K562 (cell line): ENCODE measurements at regions not wholly inside any gene's neighbourhood (a gene's known extent, or its start where the extent isn't known, plus 50 kb on each side); places are given as distances from the start of the nearest gene placed in this dataset.

Experiments used
- ATAC-seq: fragments of 200-7000 bp; cut with Tn5 transposase; 3 replicates; pipeline ENCODE4 v1.9.1; 2020; ENCODE audit warnings: moderate library complexity
- BruUV-seq: library from RNA; stranded (reverse); fragments of 400-500 nt; replicated peaks from 2 replicates; lab custom pipeline; 2021; lab: Mats Ljungman, UMichigan
- CTCF ChIA-PET: fragments of 300-600 bp; formaldehyde crosslinking; extraction: SDS; loops from one replicate; lab custom pipeline; 2021; ENCODE audit warnings: low intra/inter-chr PET ratio; lab: Yijun Ruan, JAX
- POLR2A ChIA-PET: fragments of 300-600, 350-650 bp; sonication (Branson Sonifier 250); formaldehyde crosslinking; extraction: SDS; loops from one replicate; lab custom pipeline; 2021; ENCODE audit warnings: antibody characterized with exemption, inconsistent platforms; lab: Yijun Ruan, JAX
- DNase-seq, 4 experiments: peaks; one replicate each; pipeline versions ENCODE4 v3.0.0 to v3.0.0-alpha.2; 2011 to 2018; ENCODE audit warnings: low spot score in 3 of 4, mixed read lengths in 3 of 4; ENCODE audit errors: extremely low read depth in 1 of 4
- FAIRE-seq: peaks from 2 replicates; lab custom pipeline; 2011; peaks lifted over from hg19 to GRCh38; lab: Jason Lieb, UNC
- H2AFZ ChIP-seq: 2 replicates; pipeline ENCODE4 v1.6.0; 2011; ENCODE audit warnings: low read depth, low read length, control low read depth, inconsistent platforms
- H3K27ac ChIP-seq: fragments of 200-600 bp; 3 replicates; pipeline ENCODE4 v1.8.0; 2011; ENCODE audit warnings: low read depth, mild to moderate bottlenecking, control low read depth, inconsistent platforms, low read length, moderate library complexity, mixed read lengths; ENCODE audit errors: extremely low read depth
- H3K27me3 ChIP-seq, 2 experiments: fragments of 300-600 bp in 1 of 2; 2 replicates in 1 of 2; 3 replicates in 1 of 2; pipeline versions ENCODE4 v1.6.0 to v1.8.0; 2011; ENCODE audit warnings: inconsistent platforms in 2 of 2, low read length in 2 of 2, mild to moderate bottlenecking in 1 of 2, mixed read lengths in 1 of 2, moderate library complexity in 1 of 2; ENCODE audit not compliant: control insufficient read depth in 2 of 2, insufficient read depth in 2 of 2
- H3K36me3 ChIP-seq: fragments of 300-600 bp; 3 replicates; pipeline ENCODE4 v1.8.0; 2011; ENCODE audit warnings: mild to moderate bottlenecking, low read length, inconsistent platforms; ENCODE audit not compliant: control insufficient read depth, insufficient read depth
- H3K4me1 ChIP-seq, 2 experiments: fragments of 200-600 bp in 1 of 2; replicated peaks in 1 of 2; 2 replicates in 1 of 2; 3 replicates in 1 of 2; pipeline versions ENCODE4 v1.5.1 to v1.8.0; 2011; ENCODE audit warnings: inconsistent platforms in 2 of 2, low read length in 2 of 2, mild to moderate bottlenecking in 1 of 2, mixed read lengths in 1 of 2, moderate library complexity in 1 of 2; ENCODE audit not compliant: control insufficient read depth in 2 of 2, insufficient read depth in 2 of 2
- H3K4me2 ChIP-seq: 2 replicates; pipeline ENCODE4 v1.6.1; 2011; ENCODE audit warnings: low read length, control low read depth, inconsistent platforms, mixed read lengths; ENCODE audit not compliant: insufficient read depth
- H3K4me3 ChIP-seq: fragments of 200-600 bp; sonication (generic), shearing (Covaris generic); 2 replicates; pipeline ENCODE4 v1.5.1; 2016; ENCODE audit warnings: control low read depth, inconsistent platforms
- H3K79me2 ChIP-seq: fragments of 200-600 bp; 3 replicates; pipeline ENCODE4 v1.8.0; 2011; ENCODE audit warnings: low read length, inconsistent platforms; ENCODE audit not compliant: control insufficient read depth, insufficient read depth
- H3K9ac ChIP-seq, 2 experiments: 2 replicates each; pipeline versions ENCODE4 v1.6.0 to v1.6.1; 2011; ENCODE audit warnings: low read depth in 2 of 2, low read length in 2 of 2, control low read depth in 1 of 2, inconsistent platforms in 1 of 2, mild to moderate bottlenecking in 1 of 2, mixed read lengths in 1 of 2; ENCODE audit not compliant: insufficient read depth in 1 of 2
- H3K9me1 ChIP-seq: one replicate; pipeline ENCODE4 v1.6.0; 2011; ENCODE audit warnings: inconsistent platforms, mild to moderate bottlenecking, low read length, moderate library complexity; ENCODE audit not compliant: control insufficient read depth, insufficient read depth
- H3K9me3 ChIP-seq: replicated peaks from 2 replicates; pipeline ENCODE4 v1.5.1; 2011; ENCODE audit warnings: low read depth, low read length, inconsistent platforms; ENCODE audit not compliant: control insufficient read depth, insufficient read depth
- H4K20me1 ChIP-seq: replicated peaks from 2 replicates; pipeline ENCODE4 v1.6.1; 2011; ENCODE audit warnings: low read length, inconsistent platforms, mixed read lengths; ENCODE audit not compliant: control insufficient read depth, insufficient read depth
- CREB1 ChIP-seq, 2 experiments: sonication (generic) in 1 of 2; formaldehyde crosslinking in 1 of 2; IDR thresholded peaks; 2 replicates each; pipeline versions ENCODE4 v1.6.1 to v1.8.0; 2012 to 2022; ENCODE audit warnings: inconsistent platforms in 1 of 2, mild to moderate bottlenecking in 1 of 2, missing genetic modification reagents in 1 of 2, moderate library complexity in 1 of 2
- CREB5 ChIP-seq: fragments of 250-450 bp; sonication (Bioruptor Pico); IDR thresholded peaks from 2 replicates; pipeline ENCODE4 v1.5.0; 2020; ENCODE audit warnings: mild to moderate bottlenecking
- EHMT2 ChIP-seq: fragments of 450-650 bp; IDR thresholded peaks from 2 replicates; pipeline ENCODE4 v1.6.1; 2018; ENCODE audit warnings: antibody characterized with exemption
- FOXA1 ChIP-seq: fragments of 450-650 bp; IDR thresholded peaks from 2 replicates; pipeline ENCODE4 v1.6.1; 2016; ENCODE audit warnings: mild to moderate bottlenecking, borderline replicate concordance
- GABPB2 ChIP-seq: fragments of 250-450 bp; sonication (Bioruptor Pico); conservative IDR thresholded peaks from 2 replicates; pipeline ENCODE4 v1.5.1; 2021; ENCODE audit warnings: mild to moderate bottlenecking
- HDAC2 ChIP-seq: fragments of 450-650 bp; IDR thresholded peaks from 2 replicates; pipeline ENCODE4 v1.6.1; 2016; ENCODE audit warnings: mild to moderate bottlenecking
- NFIC ChIP-seq: fragments of 450-650 bp; IDR thresholded peaks from 2 replicates; pipeline ENCODE4 v1.6.1; 2017; ENCODE audit warnings: mild to moderate bottlenecking, inconsistent platforms
- PBX2 ChIP-seq, 2 experiments: IDR thresholded peaks in 1 of 2; conservative IDR thresholded peaks in 1 of 2; 2 replicates each; pipeline ENCODE4 v1.6.1; 2016; ENCODE audit warnings: low read depth in 2 of 2, mild to moderate bottlenecking in 1 of 2, missing compliant biosample characterization in 1 of 2, missing genetic modification characterization in 1 of 2, moderate library complexity in 1 of 2
- RBM34 ChIP-seq: fragments of 200-400 bp; formaldehyde crosslinking; IDR thresholded peaks from 2 replicates; pipeline ENCODE4 v1.6.1; 2018; ENCODE audit warnings: low read length, borderline replicate concordance; ENCODE audit not compliant: insufficient read depth
- SIN3A ChIP-seq, 2 experiments: fragments of 150-350 bp in 1 of 2; IDR thresholded peaks; 2 replicates each; pipeline ENCODE4 v1.6.1; 2011 to 2016; ENCODE audit warnings: borderline replicate concordance in 2 of 2, low read depth in 2 of 2, low read length in 2 of 2, mild to moderate bottlenecking in 2 of 2, moderate library complexity in 2 of 2; ENCODE audit not compliant: control insufficient read depth in 1 of 2
- USF1 ChIP-seq: sonication (generic); formaldehyde crosslinking; IDR thresholded peaks from 2 replicates; pipeline ENCODE4 v1.9.0; 2022; ENCODE audit warnings: mild to moderate bottlenecking, missing genetic modification reagents
- ZNF174 ChIP-seq: fragments of 250-450 bp; sonication (Bioruptor Pico); IDR thresholded peaks from 2 replicates; pipeline ENCODE4 v1.4.0; 2020; ENCODE audit warnings: mild to moderate bottlenecking
- ZNF316 ChIP-seq: fragments of 450-650 bp; IDR thresholded peaks from 2 replicates; pipeline ENCODE4 v1.6.1; 2016
- ZNF395 ChIP-seq: fragments of 200-800 bp; sonication (Bioruptor generic); IDR thresholded peaks from 2 replicates; pipeline ENCODE4 v1.6.1; 2017; ENCODE audit warnings: missing genetic modification characterization, missing compliant biosample characterization
- ZNF785 ChIP-seq: fragments of 250-450 bp; sonication (Bioruptor Pico); IDR thresholded peaks from 2 replicates; pipeline ENCODE4 v1.4.0; 2020; ENCODE audit warnings: mild to moderate bottlenecking
- WGBS: fragments of 100-300 bp; shearing (Covaris generic); methylation state at CpG from one replicate; pipeline ENCODE4 v1.1.6; 2016; ENCODE audit warnings: low coverage, mixed read lengths; ENCODE audit not compliant: insufficient coverage; ENCODE audit errors: missing lambda C conversion rate; 5-methylcytosine and 5-hydroxymethylcytosine counted together
- in situ Hi-C: fragments of 300-500 bp; cut with MboI; formaldehyde crosslinking; loops from 4 replicates; pipeline ENCODE4 v1.15.0; 2018; ENCODE audit warnings: inconsistent platforms, mixed read lengths
- intact Hi-C: fragments of 100-400 bp; cut with micrococcal nuclease; formaldehyde crosslinking; loops from 2 replicates; pipeline ENCODE4 v1.14.2; 2022
- TF ChIP-seq, protein P1 (sequence below): fragments of 450-650 bp; formaldehyde crosslinking; IDR thresholded peaks from 2 replicates; pipeline ENCODE4 v1.4.0; 2020; ENCODE audit warnings: mild to moderate bottlenecking, moderate library complexity

- H3K4me1 ChIP-seq: no peaks in the 10 kb centered on the region
- H3K9me3 ChIP-seq: no peaks in the 10 kb centered on the region
- no peaks in the 10 kb centered on the region for H4K20me1 ChIP-seq
- in situ Hi-C loops: no loop called here
- no peaks in the 10 kb centered on the region for H3K36me3 ChIP-seq
- FAIRE-seq (no peak), ATAC-seq (no peak)
- H2AFZ ChIP-seq: no peak overlapping the region
- H3K4me3 ChIP-seq: no peak overlapping the region
- H3K79me2 ChIP-seq: no peaks in the 10 kb centered on the region
- POLR2A ChIA-PET: no interaction called here
- 2% methylated on average over 5 of the region's 5 CpGs for WGBS
- no TSS peak for BruUV-seq
- intact Hi-C loops: no loop called here
- no peak overlapping the region for H3K9ac ChIP-seq
- H3K27ac ChIP-seq: no peak overlapping the region
- no peak overlapping the region for H3K4me2 ChIP-seq
- TF ChIP-seq HDAC2: no peak
- TF ChIP-seq USF1 (CRISPR knock-in tag): no peak
- TF ChIP-seq PBX2 (CRISPR knock-in tag; IDR thresholded peaks at IDR 0.05; ENCODE audit: low read depth): no peak
- no peak for TF ChIP-seq PBX2 (tag; conservative IDR thresholded peaks at IDR 0.05; ENCODE audit: low read depth)
- no peak for TF ChIP-seq RBM34
- TF ChIP-seq SIN3A (IDR thresholded peaks at IDR 0.05; ENCODE audit: borderline replicate concordance in 2 of 2, control insufficient read depth in 1 of 2, low read depth in 2 of 2, low read length in 2 of 2): no peak
- no peak for TF ChIP-seq ZNF785 (CRISPR knock-in tag)
- no peak for TF ChIP-seq ZNF316
- TF ChIP-seq ZNF395 (CRISPR knock-in tag): no peak
- TF ChIP-seq FOXA1: no peak
- TF ChIP-seq CREB5: no peak
- no peak for TF ChIP-seq EHMT2
- no peak for TF ChIP-seq ZNF174 (CRISPR knock-in tag)
- no peak for TF ChIP-seq NFIC
- TF ChIP-seq CREB1 (IDR thresholded peaks at IDR 0.05): no peak
- no peak for TF ChIP-seq CREB1 (CRISPR knock-in tag; IDR thresholded peaks at IDR 0.05)
- TF ChIP-seq, protein P1, sequence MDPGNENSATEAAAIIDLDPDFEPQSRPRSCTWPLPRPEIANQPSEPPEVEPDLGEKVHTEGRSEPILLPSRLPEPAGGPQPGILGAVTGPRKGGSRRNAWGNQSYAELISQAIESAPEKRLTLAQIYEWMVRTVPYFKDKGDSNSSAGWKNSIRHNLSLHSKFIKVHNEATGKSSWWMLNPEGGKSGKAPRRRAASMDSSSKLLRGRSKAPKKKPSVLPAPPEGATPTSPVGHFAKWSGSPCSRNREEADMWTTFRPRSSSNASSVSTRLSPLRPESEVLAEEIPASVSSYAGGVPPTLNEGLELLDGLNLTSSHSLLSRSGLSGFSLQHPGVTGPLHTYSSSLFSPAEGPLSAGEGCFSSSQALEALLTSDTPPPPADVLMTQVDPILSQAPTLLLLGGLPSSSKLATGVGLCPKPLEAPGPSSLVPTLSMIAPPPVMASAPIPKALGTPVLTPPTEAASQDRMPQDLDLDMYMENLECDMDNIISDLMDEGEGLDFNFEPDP (CRISPR knock-in tag): no peak
- TF ChIP-seq GABPB2 (CRISPR knock-in tag): no peak
- TF ChIP-seq, all 486 proteins: peak for 0
- Histone ChIP-seq H3K9me1 (no peaks in the 10 kb centered on the region), H3K27me3 (no peaks in the 10 kb centered on the region)
- CTCF ChIA-PET: no interaction called here
- DNase-seq: no peak
These were observed 458.5 kb upstream of the DEPDC1 start for GRCh38 chr1:68955424-68955823.
